ENCODE measurements at regions not wholly inside any gene's neighbourhood (a gene's known extent, or its start where the extent isn't known, plus 50 kb on each side); places are given as distances from the start of the nearest gene placed in this dataset.

DNA sequence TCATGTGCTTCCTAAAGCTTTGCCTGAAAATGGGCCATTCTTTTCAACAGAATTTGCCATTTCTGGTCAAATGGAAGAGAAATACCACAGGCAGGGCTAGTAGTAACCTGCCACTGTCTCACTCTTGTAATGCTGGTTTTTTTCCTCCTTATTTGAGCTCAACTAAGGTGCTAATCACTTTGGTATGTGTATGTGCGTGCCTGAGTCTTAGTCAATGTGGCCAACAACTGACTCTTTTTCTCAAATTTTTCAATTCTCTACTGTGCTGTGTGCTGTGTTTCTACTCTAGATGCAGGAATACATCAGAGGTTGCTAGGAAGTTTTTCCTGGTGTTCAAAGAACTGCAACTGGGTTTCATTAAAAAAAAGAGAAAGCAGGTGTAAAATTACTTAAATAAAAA lies 870.2 kb downstream of the EFNB2 start:
- DNase-seq: no peak
- TF ChIP-seq POLR2A (IDR thresholded peaks at IDR 0.05): no peak
- TF ChIP-seq, protein P1, sequence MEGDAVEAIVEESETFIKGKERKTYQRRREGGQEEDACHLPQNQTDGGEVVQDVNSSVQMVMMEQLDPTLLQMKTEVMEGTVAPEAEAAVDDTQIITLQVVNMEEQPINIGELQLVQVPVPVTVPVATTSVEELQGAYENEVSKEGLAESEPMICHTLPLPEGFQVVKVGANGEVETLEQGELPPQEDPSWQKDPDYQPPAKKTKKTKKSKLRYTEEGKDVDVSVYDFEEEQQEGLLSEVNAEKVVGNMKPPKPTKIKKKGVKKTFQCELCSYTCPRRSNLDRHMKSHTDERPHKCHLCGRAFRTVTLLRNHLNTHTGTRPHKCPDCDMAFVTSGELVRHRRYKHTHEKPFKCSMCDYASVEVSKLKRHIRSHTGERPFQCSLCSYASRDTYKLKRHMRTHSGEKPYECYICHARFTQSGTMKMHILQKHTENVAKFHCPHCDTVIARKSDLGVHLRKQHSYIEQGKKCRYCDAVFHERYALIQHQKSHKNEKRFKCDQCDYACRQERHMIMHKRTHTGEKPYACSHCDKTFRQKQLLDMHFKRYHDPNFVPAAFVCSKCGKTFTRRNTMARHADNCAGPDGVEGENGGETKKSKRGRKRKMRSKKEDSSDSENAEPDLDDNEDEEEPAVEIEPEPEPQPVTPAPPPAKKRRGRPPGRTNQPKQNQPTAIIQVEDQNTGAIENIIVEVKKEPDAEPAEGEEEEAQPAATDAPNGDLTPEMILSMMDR (IDR thresholded peaks at IDR 0.05): no peak

GRCh38 chr13:105663182-105663581 lies 872.3 kb downstream of the EFNB2 start:
- Histone ChIP-seq H3K4me1 (no peaks in the 10 kb centered on the region), H3K4me3 (no peak overlapping the region), H3K27ac (no peak overlapping the region), H3K36me3 (replicated peaks in 1 of 2; ENCODE audit: insufficient read depth in 1 of 2, low read depth in 2 of 2) (no peaks in the 10 kb centered on the region), H3K9me3 (no peaks in the 10 kb centered on the region), H3K27me3 (no peaks in the 10 kb centered on the region)
- no peak for ATAC-seq
- intact Hi-C loops (cut with DNase I): no loop called here
- TF ChIP-seq POLR2A (IDR thresholded peaks at IDR 0.05): no peak
- TF ChIP-seq, protein P1 (IDR thresholded peaks at IDR 0.05): no peak
- no peak for DNase-seq
- WGBS, 2 donors: 89 to 92% methylated on average over 5 of the region's 5 CpGs

More for the DNA sequence above, 870.2 kb downstream of the EFNB2 start:
- intact Hi-C loops (cut with DNase I): no loop called here
- Histone ChIP-seq H3K4me1 (peaks cover 11% of the 10 kb centered on the region), H3K27ac (no peak overlapping the region), H3K4me3 (no peak overlapping the region), H3K27me3 (no peaks in the 10 kb centered on the region), H3K36me3 (replicated peaks in 1 of 2; ENCODE audit: insufficient read depth in 1 of 2, low read depth in 2 of 2) (no peaks in the 10 kb centered on the region), H3K9me3 (no peaks in the 10 kb centered on the region)
- ATAC-seq: no peak
- WGBS, 2 donors: 78 to 83% methylated on average over 1 of the region's 1 CpG

- no peaks in the 10 kb centered on the region for H3K9me3 ChIP-seq
- H3K36me3 ChIP-seq (replicated peaks in 1 of 2; ENCODE audit: insufficient read depth in 1 of 2, low read depth in 2 of 2): no peaks in the 10 kb centered on the region
- 58 to 65% methylated on average over 3 of the region's 3 CpGs for WGBS, 2 donors
- H3K27ac ChIP-seq: no peak overlapping the region
- DNase-seq: no peak
- no peak overlapping the region for H3K4me3 ChIP-seq
- no peaks in the 10 kb centered on the region for H3K4me1 ChIP-seq
- no peaks in the 10 kb centered on the region for H3K27me3 ChIP-seq
- ATAC-seq: no peak
- TF ChIP-seq, protein P1 (IDR thresholded peaks at IDR 0.05): no peak
- no peak for TF ChIP-seq POLR2A (IDR thresholded peaks at IDR 0.05)
- intact Hi-C loops (cut with DNase I): no loop called here
Observed at GRCh38 chr13:105660561-105660960, 874.9 kb downstream of the EFNB2 start.

GRCh38 chr13:105658431-105658830 lies 877.0 kb downstream of the EFNB2 start:
- DNase-seq: no peak
- H3K4me3 ChIP-seq: no peak overlapping the region
- ATAC-seq: no peak
- H3K9me3 ChIP-seq: no peaks in the 10 kb centered on the region
- H3K27ac ChIP-seq: no peak overlapping the region
- intact Hi-C loops (cut with DNase I): no loop called here
- no peaks in the 10 kb centered on the region for H3K4me1 ChIP-seq
- no peak for TF ChIP-seq POLR2A (IDR thresholded peaks at IDR 0.05)
- TF ChIP-seq, protein P1 (IDR thresholded peaks at IDR 0.05): no peak
- H3K27me3 ChIP-seq: no peaks in the 10 kb centered on the region
- H3K36me3 ChIP-seq (replicated peaks in 1 of 2; ENCODE audit: insufficient read depth in 1 of 2, low read depth in 2 of 2): no peaks in the 10 kb centered on the region
- WGBS, 2 donors: 78 to 83% methylated on average over 3 of the region's 3 CpGs

GRCh38 chr13:105655046-105655445 lies 880.4 kb downstream of the EFNB2 start:
- intact Hi-C loops (cut with DNase I): no loop called here
- no peak for ATAC-seq
- 53 to 57% methylated on average over 2 of the region's 2 CpGs for WGBS, 2 donors

More at GRCh38 chr13:105655046-105655445, 880.4 kb downstream of the EFNB2 start:
- no peak for TF ChIP-seq POLR2A (IDR thresholded peaks at IDR 0.05)
- TF ChIP-seq, protein P1 (IDR thresholded peaks at IDR 0.05): no peak
- H3K4me1 ChIP-seq: no peaks in the 10 kb centered on the region
- no peaks in the 10 kb centered on the region for H3K27me3 ChIP-seq
- no peak overlapping the region for H3K27ac ChIP-seq
- no peaks in the 10 kb centered on the region for H3K36me3 ChIP-seq (replicated peaks in 1 of 2; ENCODE audit: insufficient read depth in 1 of 2, low read depth in 2 of 2)
- H3K9me3 ChIP-seq: no peaks in the 10 kb centered on the region
- DNase-seq: no peak
- H3K4me3 ChIP-seq: no peak overlapping the region
